HepG2 (cell line): ENCODE measurements at regions not wholly inside any gene's neighbourhood (a gene's known extent, or its start where the extent isn't known, plus 50 kb on each side); places are given as distances from the start of the nearest gene placed in this dataset.

Source experiments
- ATAC-seq: fragments of 200-7000 bp; cut with Tn5 transposase; 3 replicates; pipeline ENCODE4 v1.9.1; 2020; ENCODE audit warnings: mild to moderate bottlenecking, moderate library complexity
- BruUV-seq: library from RNA; stranded (reverse); fragments of 400-500 nt; replicated peaks from 2 replicates; lab custom pipeline; 2021; lab: Mats Ljungman, UMichigan
- CTCF ChIA-PET: fragments of 300-600 bp; formaldehyde crosslinking; extraction: SDS; loops from one replicate; lab custom pipeline; 2021; ENCODE audit warnings: low total read pairs, inconsistent platforms, low intra/inter-chr PET ratio; lab: Yijun Ruan, JAX
- POLR2A ChIA-PET: fragments of 350-600 bp; sonication (Branson Sonifier 250); formaldehyde crosslinking; loops from one replicate; lab custom pipeline; 2020; ENCODE audit warnings: antibody characterized with exemption, inconsistent platforms; lab: Yijun Ruan, JAX
- DNase-seq: peaks from one replicate; pipeline ENCODE4 v3.0.0-alpha.2; 2015; ENCODE audit warnings: low spot score
- FAIRE-seq: peaks from 3 replicates; lab custom pipeline; 2011; peaks lifted over from hg19 to GRCh38; lab: Jason Lieb, UNC
- H2AFZ ChIP-seq: one replicate; pipeline ENCODE4 v1.6.1; 2011; ENCODE audit warnings: low read length, inconsistent platforms
- H3K27ac ChIP-seq: fragments of 300-600 bp; 3 replicates; pipeline ENCODE4 v1.8.0; 2011; ENCODE audit warnings: mixed run types, mild to moderate bottlenecking, mixed read lengths, low read length, inconsistent platforms; ENCODE audit not compliant: insufficient read depth; ENCODE audit errors: extremely low read length
- H3K27me3 ChIP-seq, 2 experiments: fragments of 200-600 bp in 1 of 2; 2 replicates in 1 of 2; 3 replicates in 1 of 2; pipeline versions ENCODE4 v1.6.0 to v1.8.0; 2011; ENCODE audit warnings: low read length in 2 of 2, mild to moderate bottlenecking in 2 of 2, moderate library complexity in 2 of 2, inconsistent platforms in 1 of 2; ENCODE audit not compliant: insufficient read depth in 2 of 2, control insufficient read depth in 1 of 2
- H3K36me3 ChIP-seq, 2 experiments: fragments of 200-600 bp in 1 of 2; replicated peaks in 1 of 2; 2 replicates in 1 of 2; 3 replicates in 1 of 2; pipeline versions ENCODE4 v1.5.1 to v1.8.0; 2011; ENCODE audit warnings: low read length in 2 of 2, inconsistent platforms in 1 of 2; ENCODE audit not compliant: insufficient read depth in 2 of 2, control insufficient read depth in 1 of 2
- H3K4me1 ChIP-seq: 2 replicates; pipeline ENCODE4 v1.5.1; 2012; ENCODE audit warnings: low read length, inconsistent platforms; ENCODE audit not compliant: insufficient read depth
- H3K4me2 ChIP-seq: 2 replicates; pipeline ENCODE4 v1.6.0; 2011; ENCODE audit warnings: low read depth, low read length, inconsistent platforms
- H3K4me3 ChIP-seq, 3 experiments: fragments of 200-600 bp in 1 of 3; sonication (generic), shearing (Covaris generic) in 1 of 3; replicated peaks in 1 of 3; 2 replicates each; pipeline ENCODE4 v1.5.1; 2011 to 2016; ENCODE audit warnings: low read length in 3 of 3, inconsistent platforms in 2 of 3, low read depth in 2 of 3, mild to moderate bottlenecking in 2 of 3, control low read depth in 1 of 3, mixed read lengths in 1 of 3; ENCODE audit not compliant: insufficient read depth in 1 of 3
- H3K79me2 ChIP-seq: one replicate; pipeline ENCODE4 v1.6.1; 2011; ENCODE audit warnings: low read length, inconsistent platforms; ENCODE audit not compliant: insufficient read depth
- H3K9ac ChIP-seq: 2 replicates; pipeline ENCODE4 v1.6.0; 2011; ENCODE audit warnings: mild to moderate bottlenecking, low read depth, low read length, inconsistent platforms; ENCODE audit not compliant: insufficient read depth
- H3K9me3 ChIP-seq: 2 replicates; pipeline ENCODE4 v1.5.1; 2012; ENCODE audit warnings: mild to moderate bottlenecking, low read length
- H4K20me1 ChIP-seq: 2 replicates; pipeline ENCODE4 v1.6.0; 2011; ENCODE audit warnings: inconsistent platforms, mild to moderate bottlenecking, low read length, moderate library complexity; ENCODE audit not compliant: insufficient read depth
- ATF7 ChIP-seq, 2 experiments: fragments of 450-650 bp in 1 of 2; sonication (generic) in 1 of 2; formaldehyde crosslinking in 1 of 2; IDR thresholded peaks; 2 replicates each; pipeline versions ENCODE4 v1.4.0 to v1.6.1; 2016 to 2020; ENCODE audit warnings: antibody characterized with exemption in 1 of 2, mild to moderate bottlenecking in 1 of 2, missing genetic modification reagents in 1 of 2
- GMEB1 ChIP-seq: sonication (generic); formaldehyde crosslinking; IDR thresholded peaks from 2 replicates; pipeline ENCODE4 v1.5.1; 2020; ENCODE audit warnings: missing genetic modification reagents, mild to moderate bottlenecking, borderline replicate concordance
- ZNF274 ChIP-seq: sonication (generic); formaldehyde crosslinking; IDR thresholded peaks from 2 replicates; pipeline ENCODE4 v1.5.1; 2020; ENCODE audit warnings: mild to moderate bottlenecking, missing genetic modification reagents
- ZSCAN20 ChIP-seq: sonication (generic); formaldehyde crosslinking; IDR thresholded peaks from 2 replicates; pipeline ENCODE4 v1.4.0; 2020; ENCODE audit warnings: missing genetic modification reagents, mild to moderate bottlenecking, borderline replicate concordance
- WGBS: methylation state at CpG from one replicate; pipeline ENCODE4 v1.1.6; 2017; ENCODE audit warnings: low lambda C conversion rate; 5-methylcytosine and 5-hydroxymethylcytosine counted together
- in situ Hi-C: cut with HindIII; loops from 2 replicates; pipeline ENCODE4 v1.10.0; 2017; ENCODE audit warnings: low pct_unique_long_range_greater_than_20kb; ENCODE audit not compliant: extremely low pct_ligation_motif_present
- intact Hi-C: fragments of 100-400 bp; cut with micrococcal nuclease; formaldehyde crosslinking; loops from one replicate; pipeline ENCODE4 v1.10.0; 2022; ENCODE audit not compliant: unreplicated experiment
- TF ChIP-seq, protein P1 (sequence below): IDR thresholded peaks from 2 replicates; pipeline ENCODE4 v1.6.1; 2012; ENCODE audit warnings: inconsistent platforms
- TF ChIP-seq, protein P2 (sequence below): sonication (generic); formaldehyde crosslinking; IDR thresholded peaks from 2 replicates; pipeline ENCODE4 v1.5.1; 2020; ENCODE audit warnings: mild to moderate bottlenecking, missing genetic modification reagents, borderline replicate concordance
- TF ChIP-seq, protein P3 (sequence below): sonication (generic); formaldehyde crosslinking; IDR thresholded peaks from 2 replicates; pipeline ENCODE4 v1.8.0; 2022; ENCODE audit warnings: mild to moderate bottlenecking, missing genetic modification reagents; ENCODE audit not compliant: insufficient replicate concordance

GRCh38 chr12:25714198-25714984 lies 161.3 kb upstream of the LMNTD1 start:
- FAIRE-seq, result no peak
- POLR2A ChIA-PET, result no interaction called here
- 55% methylated on average over 6 of the region's 6 CpGs for WGBS
- H3K27me3 ChIP-seq, result no peaks in the 10 kb centered on the region; a peak in 2 of 5 replicates
- no peak overlapping the region for H3K27ac ChIP-seq
- in situ Hi-C loops (no loop called here), intact Hi-C loops (no loop called here)
- H3K9ac ChIP-seq, result no peak overlapping the region
- no peak for ATAC-seq
- no peaks in the 10 kb centered on the region for H3K36me3 ChIP-seq
- peak; percentile 34; the same call in 1 of the 2 replicates for TF ChIP-seq ATF7 (IDR thresholded peaks at IDR 0.05)
- no peak for TF ChIP-seq ATF7 (CRISPR knock-in tag; IDR thresholded peaks at IDR 0.05)
- no peak for TF ChIP-seq GMEB1
- H3K9me3 ChIP-seq, result peaks cover 7% of the 10 kb centered on the region; the same call in 1 of the 2 replicates
- no peaks in the 10 kb centered on the region for H3K4me1 ChIP-seq
- no peak overlapping the region for H3K4me3 ChIP-seq
- no peak for DNase-seq
- H3K79me2 ChIP-seq, result no peaks in the 10 kb centered on the region
- CTCF ChIA-PET, result no interaction called here
- no TSS peak for BruUV-seq
- H2AFZ ChIP-seq, result no peak overlapping the region
- H4K20me1 ChIP-seq, result no peaks in the 10 kb centered on the region
- H3K4me2 ChIP-seq, result no peak overlapping the region

DNA sequence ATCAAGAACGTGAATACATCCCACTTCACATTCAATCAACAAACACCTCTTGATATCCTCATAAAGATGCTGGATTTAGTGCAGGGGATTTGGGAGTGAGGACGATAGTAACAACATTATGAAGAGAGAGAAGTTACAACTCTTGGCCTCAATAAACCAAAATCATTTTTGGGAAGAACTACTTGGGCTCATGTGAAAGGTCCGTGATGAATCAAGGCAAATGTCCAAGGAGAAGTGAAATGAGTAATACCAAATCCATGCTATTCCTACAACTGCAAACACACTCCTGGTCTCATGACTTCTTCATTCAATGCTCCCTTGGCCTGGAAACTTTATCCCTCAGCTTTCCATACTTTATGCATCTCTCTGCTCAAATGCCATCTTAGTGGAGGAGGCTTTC lies 162.0 kb upstream of the LMNTD1 start:
- FAIRE-seq (no peak), ATAC-seq (no peak)
- CTCF ChIA-PET, result no interaction called here
- TF ChIP-seq, protein P1, sequence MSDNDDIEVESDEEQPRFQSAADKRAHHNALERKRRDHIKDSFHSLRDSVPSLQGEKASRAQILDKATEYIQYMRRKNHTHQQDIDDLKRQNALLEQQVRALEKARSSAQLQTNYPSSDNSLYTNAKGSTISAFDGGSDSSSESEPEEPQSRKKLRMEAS, result no peak
- TF ChIP-seq ZNF274 (CRISPR knock-in tag) (no peak), ZSCAN20 (CRISPR knock-in tag) (no peak)
- TF ChIP-seq, protein P2, sequence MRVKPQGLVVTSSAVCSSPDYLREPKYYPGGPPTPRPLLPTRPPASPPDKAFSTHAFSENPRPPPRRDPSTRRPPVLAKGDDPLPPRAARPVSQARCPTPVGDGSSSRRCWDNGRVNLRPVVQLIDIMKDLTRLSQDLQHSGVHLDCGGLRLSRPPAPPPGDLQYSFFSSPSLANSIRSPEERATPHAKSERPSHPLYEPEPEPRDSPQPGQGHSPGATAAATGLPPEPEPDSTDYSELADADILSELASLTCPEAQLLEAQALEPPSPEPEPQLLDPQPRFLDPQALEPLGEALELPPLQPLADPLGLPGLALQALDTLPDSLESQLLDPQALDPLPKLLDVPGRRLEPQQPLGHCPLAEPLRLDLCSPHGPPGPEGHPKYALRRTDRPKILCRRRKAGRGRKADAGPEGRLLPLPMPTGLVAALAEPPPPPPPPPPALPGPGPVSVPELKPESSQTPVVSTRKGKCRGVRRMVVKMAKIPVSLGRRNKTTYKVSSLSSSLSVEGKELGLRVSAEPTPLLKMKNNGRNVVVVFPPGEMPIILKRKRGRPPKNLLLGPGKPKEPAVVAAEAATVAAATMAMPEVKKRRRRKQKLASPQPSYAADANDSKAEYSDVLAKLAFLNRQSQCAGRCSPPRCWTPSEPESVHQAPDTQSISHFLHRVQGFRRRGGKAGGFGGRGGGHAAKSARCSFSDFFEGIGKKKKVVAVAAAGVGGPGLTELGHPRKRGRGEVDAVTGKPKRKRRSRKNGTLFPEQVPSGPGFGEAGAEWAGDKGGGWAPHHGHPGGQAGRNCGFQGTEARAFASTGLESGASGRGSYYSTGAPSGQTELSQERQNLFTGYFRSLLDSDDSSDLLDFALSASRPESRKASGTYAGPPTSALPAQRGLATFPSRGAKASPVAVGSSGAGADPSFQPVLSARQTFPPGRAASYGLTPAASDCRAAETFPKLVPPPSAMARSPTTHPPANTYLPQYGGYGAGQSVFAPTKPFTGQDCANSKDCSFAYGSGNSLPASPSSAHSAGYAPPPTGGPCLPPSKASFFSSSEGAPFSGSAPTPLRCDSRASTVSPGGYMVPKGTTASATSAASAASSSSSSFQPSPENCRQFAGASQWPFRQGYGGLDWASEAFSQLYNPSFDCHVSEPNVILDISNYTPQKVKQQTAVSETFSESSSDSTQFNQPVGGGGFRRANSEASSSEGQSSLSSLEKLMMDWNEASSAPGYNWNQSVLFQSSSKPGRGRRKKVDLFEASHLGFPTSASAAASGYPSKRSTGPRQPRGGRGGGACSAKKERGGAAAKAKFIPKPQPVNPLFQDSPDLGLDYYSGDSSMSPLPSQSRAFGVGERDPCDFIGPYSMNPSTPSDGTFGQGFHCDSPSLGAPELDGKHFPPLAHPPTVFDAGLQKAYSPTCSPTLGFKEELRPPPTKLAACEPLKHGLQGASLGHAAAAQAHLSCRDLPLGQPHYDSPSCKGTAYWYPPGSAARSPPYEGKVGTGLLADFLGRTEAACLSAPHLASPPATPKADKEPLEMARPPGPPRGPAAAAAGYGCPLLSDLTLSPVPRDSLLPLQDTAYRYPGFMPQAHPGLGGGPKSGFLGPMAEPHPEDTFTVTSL (CRISPR knock-in tag), result no peak
- TF ChIP-seq, protein P3, sequence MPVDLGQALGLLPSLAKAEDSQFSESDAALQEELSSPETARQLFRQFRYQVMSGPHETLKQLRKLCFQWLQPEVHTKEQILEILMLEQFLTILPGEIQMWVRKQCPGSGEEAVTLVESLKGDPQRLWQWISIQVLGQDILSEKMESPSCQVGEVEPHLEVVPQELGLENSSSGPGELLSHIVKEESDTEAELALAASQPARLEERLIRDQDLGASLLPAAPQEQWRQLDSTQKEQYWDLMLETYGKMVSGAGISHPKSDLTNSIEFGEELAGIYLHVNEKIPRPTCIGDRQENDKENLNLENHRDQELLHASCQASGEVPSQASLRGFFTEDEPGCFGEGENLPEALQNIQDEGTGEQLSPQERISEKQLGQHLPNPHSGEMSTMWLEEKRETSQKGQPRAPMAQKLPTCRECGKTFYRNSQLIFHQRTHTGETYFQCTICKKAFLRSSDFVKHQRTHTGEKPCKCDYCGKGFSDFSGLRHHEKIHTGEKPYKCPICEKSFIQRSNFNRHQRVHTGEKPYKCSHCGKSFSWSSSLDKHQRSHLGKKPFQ (CRISPR knock-in tag), result no peak

More for the DNA sequence above, 162.0 kb upstream of the LMNTD1 start:
- no peak overlapping the region for H2AFZ ChIP-seq
- H4K20me1 ChIP-seq, result no peaks in the 10 kb centered on the region
- peaks cover 7% of the 10 kb centered on the region; the same call in 1 of the 2 replicates for H3K9me3 ChIP-seq
- no peak for DNase-seq
- H3K4me3 ChIP-seq, result no peak overlapping the region
- no peaks in the 10 kb centered on the region; a peak in 2 of 5 replicates for H3K27me3 ChIP-seq
- 0% methylated on average over 3 of the region's 3 CpGs for WGBS
- no peaks in the 10 kb centered on the region for H3K36me3 ChIP-seq
- in situ Hi-C loops (no loop called here), intact Hi-C loops (no loop called here)
- H3K79me2 ChIP-seq, result no peaks in the 10 kb centered on the region
- no peak overlapping the region for H3K27ac ChIP-seq
- H3K4me2 ChIP-seq, result no peak overlapping the region
- BruUV-seq, result no TSS peak
- H3K9ac ChIP-seq, result no peak overlapping the region
- POLR2A ChIA-PET, result no interaction called here
- no peaks in the 10 kb centered on the region for H3K4me1 ChIP-seq
